Activated CD8-positive, alpha-beta T cell treated with anti-CD3 and anti-CD28 coated beads for 36 hours (primary cell): ENCODE measurements at regions not wholly inside any gene's neighbourhood (a gene's known extent, or its start where the extent isn't known, plus 50 kb on each side); places are given as distances from the start of the nearest gene placed in this dataset.

Source experiments
- ATAC-seq: fragments of 200-7000 bp; cut with Tn5 transposase; one replicate; pipeline ENCODE4 v1.10.0; 2021; ENCODE audit warnings: mild to moderate bottlenecking, moderate library complexity
- CTCF ChIA-PET: fragments of 350-600 bp; sonication (Branson Sonifier 250); formaldehyde crosslinking; loops from one replicate; lab custom pipeline; 2021; ENCODE audit warnings: antibody characterized with exemption; lab: Charles Lee
- POLR2A ChIA-PET: fragments of 350-600 bp; sonication (Branson Sonifier 250); formaldehyde crosslinking; loops from one replicate; lab custom pipeline; 2021; ENCODE audit warnings: antibody characterized with exemption; lab: Charles Lee
- DNase-seq: peaks from one replicate; pipeline ENCODE4 v3.0.0-alpha.2; 2020
- H3K27ac Mint-ChIP-seq: one replicate; pipeline ENCODE4 v1.8.0; 2021; ENCODE audit warnings: mild to moderate bottlenecking, mixed read lengths
- H3K27me3 Mint-ChIP-seq: one replicate; pipeline ENCODE4 v1.8.0; 2021; ENCODE audit warnings: mixed read lengths
- H3K36me3 Mint-ChIP-seq: one replicate; pipeline ENCODE4 v1.8.0; 2021; ENCODE audit warnings: low read depth, mixed read lengths
- H3K4me1 Mint-ChIP-seq: one replicate; pipeline ENCODE4 v1.8.0; 2021; ENCODE audit warnings: low read depth, mixed read lengths
- H3K4me3 Mint-ChIP-seq: one replicate; pipeline ENCODE4 v1.8.0; 2021; ENCODE audit warnings: mild to moderate bottlenecking, moderate library complexity, mixed read lengths
- H3K9me3 Mint-ChIP-seq: one replicate; pipeline ENCODE4 v1.8.0; 2021; ENCODE audit warnings: mixed read lengths
- CTCF ChIP-seq: fragments of 200-600 bp; IDR thresholded peaks from one replicate; pipeline ENCODE4 v1.8.0; 2022; ENCODE audit warnings: antibody characterized with exemption, mild to moderate bottlenecking
- intact Hi-C: fragments of 100-400 bp; cut with micrococcal nuclease; formaldehyde crosslinking; loops from one replicate; pipeline ENCODE4 v1.10.0; 2022

DNA sequence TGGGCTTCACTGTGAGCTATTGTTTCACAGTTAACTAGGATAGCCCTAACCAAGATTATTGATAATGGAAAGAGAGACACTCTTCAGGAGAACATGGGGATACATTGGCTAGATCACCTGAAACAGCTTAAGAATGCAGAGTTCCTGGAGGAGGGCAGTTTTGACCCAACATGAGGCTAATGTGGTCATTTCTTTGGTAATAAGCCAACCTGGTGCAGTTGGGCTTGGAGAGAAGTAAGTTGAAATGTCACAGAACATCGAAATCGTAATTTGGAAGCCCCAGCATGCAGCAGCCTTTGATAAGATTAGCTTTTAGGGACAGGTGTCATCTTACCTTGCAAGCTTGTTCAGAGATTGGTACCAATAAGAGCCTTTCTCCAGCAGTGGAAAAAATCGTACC is 556.6 kb upstream of the GOT2 start:
- no peaks in the 10 kb centered on the region for H3K4me1 Mint-ChIP-seq
- H3K36me3 Mint-ChIP-seq, result no peaks in the 10 kb centered on the region
- ATAC-seq (no peak), DNase-seq (no peak)
- ChIA-PET POLR2A (no interaction called here), CTCF (no interaction called here)
- no peak for TF ChIP-seq CTCF
- H3K27ac Mint-ChIP-seq, result no peak overlapping the region
- intact Hi-C loops, result no loop called here
- H3K9me3 Mint-ChIP-seq, result no peaks in the 10 kb centered on the region
- no peaks in the 10 kb centered on the region for H3K27me3 Mint-ChIP-seq
- H3K4me3 Mint-ChIP-seq, result no peak overlapping the region

- peaks cover 8% of the 10 kb centered on the region for H3K9me3 Mint-ChIP-seq
- intact Hi-C loops, result no loop called here
- CTCF ChIA-PET, result no interaction called here
These were observed 555.0 kb upstream of the GOT2 start for GRCh38 chr16:59289151-59289550.

DNA sequence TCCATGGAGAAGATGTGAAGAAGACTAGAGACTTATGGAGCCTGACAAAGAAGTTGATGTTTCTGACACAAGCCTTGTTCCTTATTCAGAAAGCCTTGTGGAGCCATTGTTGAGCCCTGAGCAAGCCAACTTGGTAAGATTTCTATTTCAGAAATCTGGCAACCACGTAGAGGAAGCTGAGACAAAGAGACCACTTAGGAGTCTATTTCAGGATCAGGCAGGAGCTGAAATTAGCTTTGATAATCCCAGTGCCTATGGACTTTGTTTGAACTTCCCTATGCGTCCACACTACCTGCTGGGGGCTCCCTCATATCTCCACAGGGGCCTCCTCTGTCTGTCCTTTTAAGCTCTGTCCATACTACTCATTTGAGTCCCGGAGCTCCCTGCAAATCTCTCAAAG is 540.0 kb upstream of the GOT2 start:
- intact Hi-C loops, result no loop called here
- no peak for ATAC-seq
- no peak for TF ChIP-seq CTCF
- CTCF ChIA-PET, result no interaction called here
- no peaks in the 10 kb centered on the region for H3K36me3 Mint-ChIP-seq
- DNase-seq, result no peak
- POLR2A ChIA-PET, result no interaction called here
- H3K27me3 Mint-ChIP-seq, result no peaks in the 10 kb centered on the region
- no peak overlapping the region for H3K27ac Mint-ChIP-seq
- H3K9me3 Mint-ChIP-seq, result no peaks in the 10 kb centered on the region
- no peak overlapping the region for H3K4me3 Mint-ChIP-seq
- no peaks in the 10 kb centered on the region for H3K4me1 Mint-ChIP-seq

More at GRCh38 chr16:59289151-59289550, 555.0 kb upstream of the GOT2 start:
- POLR2A ChIA-PET, result no interaction called here
- H3K4me3 Mint-ChIP-seq, result no peak overlapping the region
- H3K27ac Mint-ChIP-seq, result no peak overlapping the region
- ATAC-seq (no peak), DNase-seq (no peak)
- H3K36me3 Mint-ChIP-seq, result no peaks in the 10 kb centered on the region
- TF ChIP-seq CTCF, result no peak
- no peaks in the 10 kb centered on the region for H3K27me3 Mint-ChIP-seq
- no peaks in the 10 kb centered on the region for H3K4me1 Mint-ChIP-seq

DNA sequence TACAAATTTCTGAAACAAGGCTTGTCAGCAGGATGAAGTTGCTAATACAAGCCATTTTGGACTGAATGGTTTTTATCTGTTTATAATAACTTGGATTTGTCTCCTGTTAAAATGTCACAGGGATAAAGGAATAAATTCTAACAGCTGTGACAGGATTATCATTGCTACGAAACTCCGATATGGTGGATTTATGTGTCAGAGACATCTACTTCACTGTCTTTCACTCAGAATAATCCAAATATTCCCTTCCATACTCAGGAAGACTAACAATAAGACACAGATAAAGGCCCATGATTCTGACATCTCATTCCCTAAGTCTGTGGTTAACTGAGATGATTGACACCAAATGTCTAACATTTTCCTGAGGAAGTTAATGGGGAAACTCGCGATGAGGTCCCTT is 529.8 kb upstream of the GOT2 start:
- Mint-ChIP-seq H3K9me3 (no peaks in the 10 kb centered on the region), H3K27me3 (no peaks in the 10 kb centered on the region), H3K27ac (no peak overlapping the region), H3K36me3 (no peaks in the 10 kb centered on the region), H3K4me3 (no peak overlapping the region), H3K4me1 (peaks cover 26% of the 10 kb centered on the region)
- ATAC-seq, result no peak
- intact Hi-C loops, result no loop called here
- CTCF ChIA-PET, result no interaction called here
- no peak for TF ChIP-seq CTCF
- POLR2A ChIA-PET, result no interaction called here
- no peak for DNase-seq

DNA sequence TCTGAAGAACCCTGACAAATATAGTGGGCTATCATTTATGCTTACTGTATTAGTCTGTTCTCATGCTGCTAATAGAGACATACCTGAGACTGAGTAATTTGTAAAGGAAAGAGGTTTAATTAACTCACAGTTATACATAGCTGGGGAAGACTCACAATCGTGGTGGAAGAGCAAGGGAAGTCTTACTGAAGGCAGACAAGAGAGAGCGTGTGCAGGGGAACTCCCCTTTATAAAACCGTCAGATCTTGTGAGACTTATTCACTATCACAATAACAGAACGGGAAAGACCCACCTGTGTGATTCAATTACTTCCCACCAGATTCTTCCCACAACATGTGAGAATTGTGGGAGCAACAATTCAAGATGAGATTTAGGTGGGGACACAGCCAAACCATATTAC is 526.8 kb upstream of the GOT2 start:
- intact Hi-C loops, result no loop called here

More for the DNA sequence above, 526.8 kb upstream of the GOT2 start:
- no peak for TF ChIP-seq CTCF
- H3K4me1 Mint-ChIP-seq, result peaks cover 28% of the 10 kb centered on the region
- ChIA-PET POLR2A (no interaction called here), CTCF (no interaction called here)
- no peaks in the 10 kb centered on the region for H3K27me3 Mint-ChIP-seq
- H3K9me3 Mint-ChIP-seq, result no peaks in the 10 kb centered on the region
- DNase-seq (peak; percentile 15), ATAC-seq (peak; percentile 58)
- no peak overlapping the region for H3K4me3 Mint-ChIP-seq
- no peaks in the 10 kb centered on the region for H3K36me3 Mint-ChIP-seq
- H3K27ac Mint-ChIP-seq, result no peak overlapping the region
